IMR-90 (cell line): ENCODE measurements at regions not wholly inside any gene's neighbourhood (a gene's known extent, or its start where the extent isn't known, plus 50 kb on each side); places are given as distances from the start of the nearest gene placed in this dataset.

Experiments
- ATAC-seq: fragments of 200-7000 bp; cut with Tn5 transposase; 2 replicates; pipeline ENCODE4 v1.9.1; 2020; ENCODE audit warnings: low read depth, mild to moderate bottlenecking, moderate library complexity
- BruUV-seq: library from RNA; stranded (reverse); fragments of 400-500 nt; replicated peaks from 2 replicates; lab custom pipeline; 2021; lab: Mats Ljungman, UMichigan
- CTCF ChIA-PET: fragments of 300-600 bp; formaldehyde crosslinking; extraction: SDS; loops from one replicate; lab custom pipeline; 2021; ENCODE audit warnings: antibody characterized with exemption; lab: Yijun Ruan, JAX
- POLR2A ChIA-PET: fragments of 300-600 bp; sonication (Branson Sonifier 250); formaldehyde crosslinking; loops from one replicate; lab custom pipeline; 2022; ENCODE audit warnings: antibody characterized with exemption; ENCODE audit not compliant: unreplicated experiment; lab: Charles Lee
- DNase-seq: peaks from one replicate; pipeline ENCODE4 v3.0.0; 2013
- H2AFZ ChIP-seq: replicated peaks from 2 replicates; pipeline ENCODE3; 2013; ENCODE audit warnings: low read length, mild to moderate bottlenecking; ENCODE audit not compliant: poor library complexity
- H2AK5ac ChIP-seq: 2 replicates; pipeline ENCODE4 v1.6.1; 2013; ENCODE audit warnings: low read depth, low read length, inconsistent platforms
- H2AK9ac ChIP-seq: replicated peaks from 2 replicates; pipeline ENCODE3; 2013; ENCODE audit warnings: mild to moderate bottlenecking, low read depth, low read length, moderate library complexity; ENCODE audit not compliant: poor library complexity
- H2BK120ac ChIP-seq: 2 replicates; pipeline ENCODE4 v1.6.1; 2013; ENCODE audit warnings: low read depth, low read length, inconsistent platforms
- H2BK15ac ChIP-seq: 3 replicates; pipeline ENCODE4 v1.6.1; 2013; ENCODE audit warnings: low read depth, low read length, inconsistent platforms
- H2BK20ac ChIP-seq: 2 replicates; pipeline ENCODE4 v1.6.1; 2013; ENCODE audit warnings: low read depth, mild to moderate bottlenecking, inconsistent platforms, low read length, moderate library complexity
- H2BK5ac ChIP-seq: 2 replicates; pipeline ENCODE4 v1.6.1; 2013; ENCODE audit warnings: mild to moderate bottlenecking, low read depth, low read length, inconsistent platforms; ENCODE audit not compliant: poor library complexity, severe bottlenecking
- H3K14ac ChIP-seq: replicated peaks from 2 replicates; pipeline ENCODE4 v1.6.1; 2013; ENCODE audit warnings: low read depth, low read length, inconsistent platforms
- H3K18ac ChIP-seq: 2 replicates; pipeline ENCODE4 v1.6.1; 2013; ENCODE audit warnings: low read depth, low read length, control low read depth
- H3K23ac ChIP-seq: 2 replicates; pipeline ENCODE4 v1.6.1; 2013; ENCODE audit warnings: low read depth, low read length, inconsistent platforms
- H3K27ac ChIP-seq: 2 replicates; pipeline ENCODE4 v1.5.1; 2013; ENCODE audit warnings: mild to moderate bottlenecking, control low read depth, low read length; ENCODE audit not compliant: insufficient read depth
- H3K27me3 ChIP-seq: 2 replicates; pipeline ENCODE4 v1.6.1; 2013; ENCODE audit warnings: low read length; ENCODE audit not compliant: control insufficient read depth, insufficient read depth
- H3K36me3 ChIP-seq: 2 replicates; pipeline ENCODE4 v1.6.1; 2013; ENCODE audit warnings: low read length, mixed read lengths; ENCODE audit not compliant: control insufficient read depth, insufficient read depth
- H3K4ac ChIP-seq: 2 replicates; pipeline ENCODE4 v1.6.1; 2013; ENCODE audit warnings: low read depth, low read length, inconsistent platforms
- H3K4me1 ChIP-seq: 2 replicates; pipeline ENCODE4 v1.6.1; 2013; ENCODE audit warnings: low read length, mixed read lengths; ENCODE audit not compliant: control insufficient read depth, insufficient read depth
- H3K4me2 ChIP-seq: 2 replicates; pipeline ENCODE4 v1.6.1; 2013; ENCODE audit warnings: low read depth, mild to moderate bottlenecking, control low read depth, low read length, moderate library complexity
- H3K4me3 ChIP-seq: 2 replicates; pipeline ENCODE4 v1.5.1; 2013; ENCODE audit warnings: low read depth, mild to moderate bottlenecking, control low read depth, low read length, moderate library complexity; ENCODE audit not compliant: insufficient read depth
- H3K56ac ChIP-seq: 2 replicates; pipeline ENCODE4 v1.6.1; 2013; ENCODE audit warnings: low read length, inconsistent platforms; ENCODE audit not compliant: insufficient read depth; ENCODE audit errors: extremely low read depth
- H3K79me1 ChIP-seq, 2 experiments: 2 replicates each; pipeline ENCODE4 v1.6.1; 2013; ENCODE audit warnings: low read length in 2 of 2, inconsistent platforms in 1 of 2, low read depth in 1 of 2
- H3K9ac ChIP-seq: 2 replicates; pipeline ENCODE4 v1.6.1; 2013; ENCODE audit warnings: low read depth, low read length, control low read depth
- H3K9me1 ChIP-seq: 2 replicates; pipeline ENCODE4 v1.6.1; 2013; ENCODE audit warnings: low read length, inconsistent platforms; ENCODE audit not compliant: insufficient read depth
- H3K9me3 ChIP-seq: 2 replicates; pipeline ENCODE4 v1.6.1; 2013; ENCODE audit warnings: low read length; ENCODE audit not compliant: control insufficient read depth, insufficient read depth
- H4K20me1 ChIP-seq: 2 replicates; pipeline ENCODE4 v1.6.1; 2013; ENCODE audit warnings: low read length, inconsistent platforms; ENCODE audit not compliant: insufficient read depth
- H4K5ac ChIP-seq: 2 replicates; pipeline ENCODE4 v1.6.1; 2013; ENCODE audit warnings: mild to moderate bottlenecking, low read depth, low read length, control low read depth
- H4K8ac ChIP-seq, 2 experiments: 2 replicates each; pipeline ENCODE4 v1.6.1; 2013; ENCODE audit warnings: low read depth in 2 of 2, low read length in 2 of 2, control low read depth in 1 of 2, inconsistent platforms in 1 of 2
- H4K91ac ChIP-seq: 2 replicates; pipeline ENCODE4 v1.6.1; 2013; ENCODE audit warnings: low read depth, low read length, inconsistent platforms; ENCODE audit not compliant: insufficient read depth
- BHLHE40 ChIP-seq: fragments of 150-350 bp; IDR thresholded peaks from 2 replicates; pipeline ENCODE4 v1.6.1; 2016; ENCODE audit warnings: mild to moderate bottlenecking, low read depth, low read length
- CEBPB ChIP-seq: IDR thresholded peaks from 2 replicates; pipeline ENCODE4 v1.6.1; 2012; ENCODE audit warnings: low read depth, low read length, improper control_type of control experiment
- FOS ChIP-seq: fragments of 150-350 bp; IDR thresholded peaks from 2 replicates; pipeline ENCODE4 v1.6.1; 2016; ENCODE audit warnings: low read depth, low read length
- MAZ ChIP-seq: IDR thresholded peaks from 2 replicates; pipeline ENCODE4 v1.6.1; 2012; ENCODE audit warnings: low read depth, mild to moderate bottlenecking, low read length, improper control_type of control experiment, moderate library complexity, borderline replicate concordance
- NFE2L2 ChIP-seq: fragments of 150-350 bp; IDR thresholded peaks from 2 replicates; pipeline ENCODE4 v1.6.1; 2016; ENCODE audit warnings: low read depth, mild to moderate bottlenecking, low read length
- RFX5 ChIP-seq: IDR thresholded peaks from 2 replicates; pipeline ENCODE4 v1.8.0; 2012; ENCODE audit warnings: low read depth, mild to moderate bottlenecking, low read length, moderate library complexity
- WGBS, 2 experiments: methylation state at CpG; one replicate each; pipeline versions ENCODE4 v1.1.5 to v1.1.7; 2013; ENCODE audit warnings: missing lambda C conversion rate in 2 of 2; ENCODE audit not compliant: insufficient read length in 1 of 2; ENCODE audit errors: extremely low coverage in 2 of 2; 5-methylcytosine and 5-hydroxymethylcytosine counted together
- dilution Hi-C: fragments of 300-500 bp; cut with HindIII; formaldehyde crosslinking; loops from one replicate; pipeline ENCODE4 v1.14.3; 2018; ENCODE audit warnings: low sequenced_read_pairs; ENCODE audit not compliant: unreplicated experiment
- in situ Hi-C: fragments of 300-500 bp; cut with MboI; formaldehyde crosslinking; loops from 3 replicates; pipeline ENCODE4 v1.14.3; 2019; ENCODE audit warnings: low sequenced_read_pairs, inconsistent platforms, mixed read lengths
- intact Hi-C: fragments of 100-400 bp; cut with micrococcal nuclease; formaldehyde crosslinking; loops from 2 replicates; pipeline ENCODE4 v1.10.0; 2022

GRCh38 chr14:83556065-83556464 is 1973.9 kb upstream of the FLRT2 start:
- peak overlapping the region; percentile 57 for H2BK5ac ChIP-seq
- no peak overlapping the region for H4K91ac ChIP-seq
- no peak overlapping the region for H2AK9ac ChIP-seq
- no peaks in the 10 kb centered on the region for H4K20me1 ChIP-seq
- no peaks in the 10 kb centered on the region for H3K9me1 ChIP-seq
- no peak overlapping the region for H2BK20ac ChIP-seq
- peak overlapping the region; percentile 59; the same call in 1 of the 3 replicates for H2BK15ac ChIP-seq
- H3K4ac ChIP-seq: no peak overlapping the region
- intact Hi-C loops (no loop called here), in situ Hi-C loops (no loop called here), dilution Hi-C loops (no loop called here)
- no TSS peak for BruUV-seq
- no peaks in the 10 kb centered on the region for H3K27me3 ChIP-seq
- no peaks in the 10 kb centered on the region for H3K36me3 ChIP-seq
- CTCF ChIA-PET: interaction anchor here (0.8 kb wide), 1 partner anchor 525 kb away, joined by 3 read pairs; no protein-coding TSS in a partner anchor
- H2AFZ ChIP-seq: no peak overlapping the region
- peak overlapping the region; percentile 81; the same call in 1 of the 2 replicates for H3K18ac ChIP-seq
- no peak overlapping the region for H3K56ac ChIP-seq
- peak; percentile 33; the same call in 1 of the 2 replicates for TF ChIP-seq NFE2L2
- no peak for TF ChIP-seq BHLHE40
- no peak for TF ChIP-seq FOS
- TF ChIP-seq MAZ: no peak
- no peak for TF ChIP-seq CEBPB
- no peak for TF ChIP-seq RFX5
- no peak overlapping the region for H3K9ac ChIP-seq
- no peaks in the 10 kb centered on the region for H3K4me1 ChIP-seq
- POLR2A ChIA-PET: no interaction called here
- no peak overlapping the region for H2AK5ac ChIP-seq
- H3K23ac ChIP-seq: no peak overlapping the region
- peak overlapping the region; percentile 53 for H3K27ac ChIP-seq
- no CpG with 5 or more reads among the region's 2 CpGs for WGBS, 2 experiments
- peak; percentile 64 for DNase-seq
- H3K4me3 ChIP-seq: no peak overlapping the region
- no peak overlapping the region for H3K4me2 ChIP-seq
- H4K8ac ChIP-seq: peak overlapping the region in 1 of 2 experiments; percentile 62; a peak in 1 of 4 replicates
- no peaks in the 10 kb centered on the region for H3K79me1 ChIP-seq
- peaks cover 5% of the 10 kb centered on the region; the same call in 1 of the 2 replicates for H3K9me3 ChIP-seq
- 0 out of 2 replicates have a peak, but pooled peaks have one; percentile 24 for ATAC-seq
- H4K5ac ChIP-seq: no peak overlapping the region
- H3K14ac ChIP-seq: no peak overlapping the region
- peak overlapping the region; percentile 20; the same call in 1 of the 2 replicates for H2BK120ac ChIP-seq
